ENCODE measurements at regions not wholly inside any gene's neighbourhood (a gene's known extent, or its start where the extent isn't known, plus 50 kb on each side); places are given as distances from the start of the nearest gene placed in this dataset.

- ChIA-PET CTCF (ENCODE audit: low intra/inter-chr PET ratio) (interaction anchor here (0.6 to 2.6 kb wide), 4 partner anchors 90 to 620 kb away, joined by 3 to 10 read pairs (median 4); no protein-coding TSS in a partner anchor), POLR2A (no interaction called here)
- no peaks in the 10 kb centered on the region; the same call in 1 of the 2 replicates for H3K9me3 ChIP-seq (replicated peaks; ENCODE audit: control insufficient read depth, insufficient read depth, low read depth, low read length)
- peaks cover 0 to 16% of the 10 kb centered on the region in 2 experiments; a peak in 2 of 5 replicates for H3K4me1 ChIP-seq (replicated peaks in 1 of 2; ENCODE audit: control insufficient read depth in 2 of 2, insufficient read depth in 2 of 2, low read length in 2 of 2)
- H2AFZ ChIP-seq (ENCODE audit: low read depth, low read length) = peak overlapping the region; percentile 70
- DNase-seq (ENCODE audit: extremely low read depth in 1 of 4, low spot score in 3 of 4) (peak in 3 of 4 experiments; percentile 16 to 47 (median 17)), FAIRE-seq (no peak), ATAC-seq (no peak)
- H4K20me1 ChIP-seq (replicated peaks; ENCODE audit: control insufficient read depth, insufficient read depth, low read length) = no peaks in the 10 kb centered on the region
- no peak overlapping the region for H3K4me3 ChIP-seq
- in situ Hi-C loops (cut with MboI) (no loop called here), intact Hi-C loops (cut with micrococcal nuclease) (loop anchor here (5.0 to 10.0 kb wide), 5 partner anchors 199 to 732 kb away; partner anchors contain the start of gene NRIP1)
- 27% methylated on average over 5 of the region's 5 CpGs for WGBS (ENCODE audit: insufficient coverage, low coverage, missing lambda C conversion rate)
- no peaks in the 10 kb centered on the region for H3K27me3 ChIP-seq (ENCODE audit: control insufficient read depth in 2 of 2, insufficient read depth in 2 of 2, low read length in 2 of 2)
- no peak overlapping the region for H3K9ac ChIP-seq (ENCODE audit: insufficient read depth in 1 of 2, low read depth in 2 of 2, low read length in 2 of 2)
- H3K79me2 ChIP-seq (ENCODE audit: control insufficient read depth, insufficient read depth, low read length) = no peaks in the 10 kb centered on the region
- no peaks in the 10 kb centered on the region for H3K9me1 ChIP-seq (ENCODE audit: control insufficient read depth, insufficient read depth, low read length)
- no TSS peak for BruUV-seq (replicated peaks)
- H3K4me2 ChIP-seq (ENCODE audit: insufficient read depth, low read length) = no peak overlapping the region
- H3K27ac ChIP-seq (ENCODE audit: extremely low read depth, low read depth, low read length) = peak overlapping the region; percentile 18; the same call in 1 of the 3 replicates
- H3K36me3 ChIP-seq (ENCODE audit: control insufficient read depth, insufficient read depth, low read length) = no peaks in the 10 kb centered on the region
- no peak for TF ChIP-seq NONO (IDR thresholded peaks at IDR 0.05; ENCODE audit: low read depth in 2 of 2, low read length in 1 of 2)
- TF ChIP-seq RAD21 (CRISPR knock-in tag; conservative IDR thresholded peaks at IDR 0.05 in 1 of 2, IDR thresholded peaks at IDR 0.05 in 1 of 2) = peak in 1 of 2 experiments; percentile 54; a peak in 2 of 4 replicates
- TF ChIP-seq, protein P1, sequence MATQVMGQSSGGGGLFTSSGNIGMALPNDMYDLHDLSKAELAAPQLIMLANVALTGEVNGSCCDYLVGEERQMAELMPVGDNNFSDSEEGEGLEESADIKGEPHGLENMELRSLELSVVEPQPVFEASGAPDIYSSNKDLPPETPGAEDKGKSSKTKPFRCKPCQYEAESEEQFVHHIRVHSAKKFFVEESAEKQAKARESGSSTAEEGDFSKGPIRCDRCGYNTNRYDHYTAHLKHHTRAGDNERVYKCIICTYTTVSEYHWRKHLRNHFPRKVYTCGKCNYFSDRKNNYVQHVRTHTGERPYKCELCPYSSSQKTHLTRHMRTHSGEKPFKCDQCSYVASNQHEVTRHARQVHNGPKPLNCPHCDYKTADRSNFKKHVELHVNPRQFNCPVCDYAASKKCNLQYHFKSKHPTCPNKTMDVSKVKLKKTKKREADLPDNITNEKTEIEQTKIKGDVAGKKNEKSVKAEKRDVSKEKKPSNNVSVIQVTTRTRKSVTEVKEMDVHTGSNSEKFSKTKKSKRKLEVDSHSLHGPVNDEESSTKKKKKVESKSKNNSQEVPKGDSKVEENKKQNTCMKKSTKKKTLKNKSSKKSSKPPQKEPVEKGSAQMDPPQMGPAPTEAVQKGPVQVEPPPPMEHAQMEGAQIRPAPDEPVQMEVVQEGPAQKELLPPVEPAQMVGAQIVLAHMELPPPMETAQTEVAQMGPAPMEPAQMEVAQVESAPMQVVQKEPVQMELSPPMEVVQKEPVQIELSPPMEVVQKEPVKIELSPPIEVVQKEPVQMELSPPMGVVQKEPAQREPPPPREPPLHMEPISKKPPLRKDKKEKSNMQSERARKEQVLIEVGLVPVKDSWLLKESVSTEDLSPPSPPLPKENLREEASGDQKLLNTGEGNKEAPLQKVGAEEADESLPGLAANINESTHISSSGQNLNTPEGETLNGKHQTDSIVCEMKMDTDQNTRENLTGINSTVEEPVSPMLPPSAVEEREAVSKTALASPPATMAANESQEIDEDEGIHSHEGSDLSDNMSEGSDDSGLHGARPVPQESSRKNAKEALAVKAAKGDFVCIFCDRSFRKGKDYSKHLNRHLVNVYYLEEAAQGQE (IDR thresholded peaks at IDR 0.05; ENCODE audit: borderline replicate concordance) = peak; percentile 12; the same call in 1 of the 2 replicates
- TF ChIP-seq, protein P1 (CRISPR knock-in tag; IDR thresholded peaks at IDR 0.05; ENCODE audit: low read depth) = no peak
- TF ChIP-seq, protein P2, sequence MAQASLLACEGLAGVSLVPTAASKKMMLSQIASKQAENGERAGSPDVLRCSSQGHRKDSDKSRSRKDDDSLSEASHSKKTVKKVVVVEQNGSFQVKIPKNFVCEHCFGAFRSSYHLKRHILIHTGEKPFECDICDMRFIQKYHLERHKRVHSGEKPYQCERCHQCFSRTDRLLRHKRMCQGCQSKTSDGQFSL (CRISPR knock-in tag; IDR thresholded peaks at IDR 0.05) = no peak
- TF ChIP-seq, protein P2 (tag; IDR thresholded peaks at IDR 0.05) = no peak
- TF ChIP-seq, protein P3, sequence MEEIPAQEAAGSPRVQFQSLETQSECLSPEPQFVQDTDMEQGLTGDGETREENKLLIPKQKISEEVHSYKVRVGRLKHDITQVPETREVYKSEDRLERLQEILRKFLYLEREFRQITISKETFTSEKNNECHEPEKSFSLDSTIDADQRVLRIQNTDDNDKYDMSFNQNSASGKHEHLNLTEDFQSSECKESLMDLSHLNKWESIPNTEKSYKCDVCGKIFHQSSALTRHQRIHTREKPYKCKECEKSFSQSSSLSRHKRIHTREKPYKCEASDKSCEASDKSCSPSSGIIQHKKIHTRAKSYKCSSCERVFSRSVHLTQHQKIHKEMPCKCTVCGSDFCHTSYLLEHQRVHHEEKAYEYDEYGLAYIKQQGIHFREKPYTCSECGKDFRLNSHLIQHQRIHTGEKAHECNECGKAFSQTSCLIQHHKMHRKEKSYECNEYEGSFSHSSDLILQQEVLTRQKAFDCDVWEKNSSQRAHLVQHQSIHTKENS (CRISPR knock-in tag; IDR thresholded peaks at IDR 0.05) = no peak
- TF ChIP-seq FOS (IDR thresholded peaks at IDR 0.05; ENCODE audit: extremely low read depth, insufficient read length) = no peak
Observed at GRCh38 chr21:14862794-14863720, 201.7 kb downstream of the NRIP1 start.

Data from K562 (cell line).